Skeletal muscle tissue (tissue), 3 donors: ENCODE measurements at regions not wholly inside any gene's neighbourhood (a gene's known extent, or its start where the extent isn't known, plus 50 kb on each side); places are given as distances from the start of the nearest gene placed in this dataset.
"Not testable (repeated sequence)": the region's sequence is repeated elsewhere in the genome, so short reads cannot be mapped to it uniquely, and the experiment has no call there.

Source experiments
- H3K27ac ChIP-seq: one replicate; pipeline ENCODE4 v1.7.0; 2013; ENCODE audit warnings: mild to moderate bottlenecking, low read depth, low read length, inconsistent platforms
- H3K27me3 ChIP-seq, 3 donors: one replicate each; pipeline ENCODE4 v1.7.0; 2013; ENCODE audit warnings: low read length in 3 of 3; ENCODE audit not compliant: control insufficient read depth in 3 of 3, insufficient read depth in 3 of 3
- H3K36me3 ChIP-seq, 3 donors: one replicate each; pipeline ENCODE4 v1.7.0; 2013; ENCODE audit warnings: low read length in 3 of 3; ENCODE audit not compliant: control insufficient read depth in 3 of 3, insufficient read depth in 3 of 3
- H3K4me1 ChIP-seq, 3 donors: one replicate each; pipeline ENCODE4 v1.7.0; 2013; ENCODE audit warnings: low read length in 3 of 3, mild to moderate bottlenecking in 3 of 3; ENCODE audit not compliant: control insufficient read depth in 3 of 3, insufficient read depth in 3 of 3
- H3K4me3 ChIP-seq, 3 donors: one replicate each; pipeline ENCODE4 v1.7.0; 2013; ENCODE audit warnings: low read length in 3 of 3
- H3K9ac ChIP-seq, 3 donors: one replicate each; pipeline ENCODE4 v1.7.0; 2013; ENCODE audit warnings: low read length in 3 of 3, mild to moderate bottlenecking in 3 of 3, moderate library complexity in 2 of 3, low read depth in 1 of 3
- H3K9me3 ChIP-seq, 3 donors: one replicate each; pipeline ENCODE4 v1.7.0; 2013; ENCODE audit warnings: low read length in 3 of 3; ENCODE audit not compliant: control insufficient read depth in 3 of 3
- donor health status: Osteomylitis.

- H3K36me3 ChIP-seq, H3K27ac ChIP-seq, H3K9ac ChIP-seq, H3K4me3 ChIP-seq, H3K9me3 ChIP-seq, H3K27me3 ChIP-seq, H3K4me1 ChIP-seq: not testable (repeated sequence)
These were observed 128.5 kb upstream of the ROPN1B start for GRCh38 chr3:125840465-125840864.

DNA sequence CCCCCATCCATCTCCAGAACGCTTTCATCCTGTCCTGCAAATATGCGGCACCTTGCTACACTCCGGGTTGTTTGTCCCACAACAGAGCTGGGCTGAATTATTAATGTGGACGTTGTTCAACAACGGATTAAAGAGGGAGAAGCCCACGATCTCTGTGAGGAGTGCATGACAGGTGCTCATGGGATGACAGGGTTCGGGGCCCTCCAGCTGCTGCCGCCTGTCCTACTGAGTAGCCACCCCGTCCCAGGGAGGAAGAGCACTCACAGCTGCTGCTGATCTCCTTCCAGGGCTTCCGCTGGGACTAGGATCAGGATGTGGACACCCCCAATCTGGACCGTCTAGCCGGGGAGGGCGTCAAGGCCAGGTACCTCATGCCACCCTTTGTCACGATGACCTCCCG, 121.0 kb upstream of the ROPN1B start:
- H3K27ac ChIP-seq, H3K9me3 ChIP-seq, H3K4me1 ChIP-seq, H3K4me3 ChIP-seq, H3K9ac ChIP-seq, H3K36me3 ChIP-seq, H3K27me3 ChIP-seq: not testable (repeated sequence)

- H3K4me1 ChIP-seq, H3K4me3 ChIP-seq, H3K9ac ChIP-seq, H3K27ac ChIP-seq, H3K9me3 ChIP-seq, H3K36me3 ChIP-seq, H3K27me3 ChIP-seq: not testable (repeated sequence)
These were observed 114.0 kb upstream of the ROPN1B start for GRCh38 chr3:125855006-125855405.

- not testable (repeated sequence) for H3K36me3 ChIP-seq, H3K4me3 ChIP-seq, H3K9ac ChIP-seq, H3K9me3 ChIP-seq, H3K27ac ChIP-seq, H3K4me1 ChIP-seq, H3K27me3 ChIP-seq
These were observed 108.4 kb upstream of the ROPN1B start for GRCh38 chr3:125860547-125860946.

- H3K27ac ChIP-seq: not testable (repeated sequence)
These were observed 106.1 kb upstream of the ROPN1B start for GRCh38 chr3:125862841-125863254.

GRCh38 chr3:125864532-125864931, 104.4 kb upstream of the ROPN1B start:
- H3K27me3 ChIP-seq, H3K36me3 ChIP-seq, H3K9me3 ChIP-seq, H3K9ac ChIP-seq, H3K4me3 ChIP-seq, H3K27ac ChIP-seq, H3K4me1 ChIP-seq: not testable (repeated sequence)

More at GRCh38 chr3:125862841-125863254, 106.1 kb upstream of the ROPN1B start:
- H3K27me3 ChIP-seq, H3K9me3 ChIP-seq, H3K36me3 ChIP-seq, H3K4me1 ChIP-seq, H3K9ac ChIP-seq, H3K4me3 ChIP-seq: not testable (repeated sequence)

DNA sequence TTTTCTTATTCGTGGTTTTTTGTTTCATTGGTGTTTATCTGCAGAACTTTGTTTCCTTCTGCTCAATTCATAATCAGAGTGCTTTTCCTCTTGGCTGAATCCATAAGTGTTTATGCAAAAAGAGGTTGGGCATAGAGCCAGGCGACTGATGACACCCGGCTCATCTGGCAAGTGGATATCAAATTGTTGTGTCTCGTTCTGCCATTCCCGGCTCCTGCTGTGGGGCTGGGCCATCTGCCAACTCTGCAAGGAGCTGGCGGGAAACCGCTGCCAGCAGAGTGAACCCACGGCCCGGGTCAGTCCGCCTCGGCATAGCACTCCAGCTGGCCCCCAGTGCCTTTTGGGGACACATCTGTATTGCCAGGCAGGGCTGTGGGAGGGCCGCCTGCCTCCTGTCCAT, 83.0 kb upstream of the ROPN1B start:
- not testable (repeated sequence) for H3K36me3 ChIP-seq, H3K9me3 ChIP-seq, H3K27ac ChIP-seq, H3K4me3 ChIP-seq, H3K9ac ChIP-seq, H3K27me3 ChIP-seq, H3K4me1 ChIP-seq

- H3K36me3 ChIP-seq, H3K9ac ChIP-seq, H3K4me1 ChIP-seq, H3K27me3 ChIP-seq, H3K9me3 ChIP-seq, H3K27ac ChIP-seq, H3K4me3 ChIP-seq: not testable (repeated sequence)
These were observed 69.8 kb upstream of the ROPN1B start for GRCh38 chr3:125899181-125899580.

DNA sequence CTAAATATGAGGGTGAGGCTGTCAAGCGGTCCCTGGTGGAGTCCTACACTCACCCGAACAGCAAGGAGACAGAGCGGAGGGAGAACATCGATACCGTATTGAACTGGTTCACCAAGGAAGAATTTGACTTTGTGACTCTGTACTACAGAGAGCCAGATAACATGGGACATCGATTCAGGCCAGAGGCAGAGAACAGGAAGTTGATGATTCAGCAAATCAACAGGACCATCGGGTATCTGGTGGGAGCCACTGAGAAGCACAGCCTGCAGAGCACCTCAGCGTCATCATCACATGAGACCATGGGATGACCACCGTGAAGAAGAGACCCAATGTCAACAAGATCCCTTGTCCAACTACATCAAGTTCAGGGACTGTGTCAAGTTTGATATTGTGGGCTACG, 67.5 kb upstream of the ROPN1B start:
- H3K9me3 ChIP-seq, H3K36me3 ChIP-seq, H3K4me1 ChIP-seq, H3K4me3 ChIP-seq, H3K27me3 ChIP-seq, H3K9ac ChIP-seq, H3K27ac ChIP-seq: not testable (repeated sequence)

GRCh38 chr3:125903780-125904455, 65.1 kb upstream of the ROPN1B start:
- H3K27me3 ChIP-seq, H3K9me3 ChIP-seq, H3K4me3 ChIP-seq, H3K4me1 ChIP-seq, H3K36me3 ChIP-seq, H3K27ac ChIP-seq, H3K9ac ChIP-seq: not testable (repeated sequence)

DNA sequence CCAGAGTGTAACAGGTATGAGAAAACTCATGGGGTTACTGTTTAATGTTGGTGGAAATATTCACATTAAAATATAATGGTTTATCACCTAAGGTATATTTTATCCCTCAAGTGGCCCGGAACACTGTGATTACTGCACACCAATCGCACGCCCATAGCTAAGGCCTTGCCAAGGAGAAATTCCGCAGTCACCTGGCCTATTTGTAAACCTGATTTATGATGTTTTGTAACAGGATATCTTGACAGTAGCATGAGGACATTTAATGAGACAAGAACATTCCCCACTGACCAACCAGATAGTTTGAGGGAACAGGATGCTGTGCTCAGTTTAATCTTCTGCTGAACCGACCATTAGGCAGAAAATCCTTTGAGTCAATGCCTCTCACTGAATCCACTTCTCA, 61.7 kb upstream of the ROPN1B start:
- H3K4me3 ChIP-seq, H3K36me3 ChIP-seq, H3K9ac ChIP-seq, H3K4me1 ChIP-seq, H3K27ac ChIP-seq, H3K27me3 ChIP-seq, H3K9me3 ChIP-seq: not testable (repeated sequence)
